ENCODE measurements at regions not wholly inside any gene's neighbourhood (a gene's known extent, or its start where the extent isn't known, plus 50 kb on each side); places are given as distances from the start of the nearest gene placed in this dataset.

GRCh38 chr16:86704516-86704915 is 126.2 kb downstream of the FOXL1 start:
- no peak for DNase-seq
- no peaks in the 10 kb centered on the region for H3K9me3 Mint-ChIP-seq
- no peaks in the 10 kb centered on the region for H3K4me1 Mint-ChIP-seq
- H3K4me3 Mint-ChIP-seq = no peak overlapping the region
- peaks cover 0 to 7% (median 5%) of the 10 kb centered on the region in 3 donors for H3K27me3 Mint-ChIP-seq (ENCODE audit: low read depth in 3 of 3)
- no peaks in the 10 kb centered on the region for H3K36me3 Mint-ChIP-seq
- H3K27ac Mint-ChIP-seq = no peak overlapping the region

GRCh38 chr16:86706726-86707125 is 128.4 kb downstream of the FOXL1 start:
- H3K36me3 Mint-ChIP-seq = no peaks in the 10 kb centered on the region
- H3K4me3 Mint-ChIP-seq = no peak overlapping the region

GRCh38 chr16:86707171-86707570 is 128.8 kb downstream of the FOXL1 start:
- no peak overlapping the region for H3K27ac Mint-ChIP-seq

More at GRCh38 chr16:86706726-86707125, 128.4 kb downstream of the FOXL1 start:
- no peak for DNase-seq
- H3K4me1 Mint-ChIP-seq = no peaks in the 10 kb centered on the region
- H3K27ac Mint-ChIP-seq = no peak overlapping the region
- H3K9me3 Mint-ChIP-seq = no peaks in the 10 kb centered on the region
- peaks cover 0 to 6% (median 3%) of the 10 kb centered on the region in 3 donors for H3K27me3 Mint-ChIP-seq (ENCODE audit: low read depth in 3 of 3)

GRCh38 chr16:86707581-86707980 is 129.2 kb downstream of the FOXL1 start:
- Mint-ChIP-seq H3K27me3 (ENCODE audit: low read depth in 3 of 3) (peaks cover 0 to 6% (median 3%) of the 10 kb centered on the region in 3 donors), H3K4me1 (no peaks in the 10 kb centered on the region), H3K4me3 (no peak overlapping the region), H3K9me3 (no peaks in the 10 kb centered on the region), H3K36me3 (no peaks in the 10 kb centered on the region), H3K27ac (no peak overlapping the region)
- DNase-seq = no peak

More at GRCh38 chr16:86707171-86707570, 128.8 kb downstream of the FOXL1 start:
- no peaks in the 10 kb centered on the region for H3K4me1 Mint-ChIP-seq
- H3K27me3 Mint-ChIP-seq (ENCODE audit: low read depth in 3 of 3) = peaks cover 0 to 6% (median 3%) of the 10 kb centered on the region in 3 donors
- H3K4me3 Mint-ChIP-seq = no peak overlapping the region
- no peak for DNase-seq
- no peaks in the 10 kb centered on the region for H3K36me3 Mint-ChIP-seq
- no peaks in the 10 kb centered on the region for H3K9me3 Mint-ChIP-seq

GRCh38 chr16:86708431-86708830 is 130.1 kb downstream of the FOXL1 start:
- no peak overlapping the region for H3K27ac Mint-ChIP-seq
- H3K4me3 Mint-ChIP-seq = no peak overlapping the region
- peaks cover 0 to 6% (median 3%) of the 10 kb centered on the region in 3 donors for H3K27me3 Mint-ChIP-seq (ENCODE audit: low read depth in 3 of 3)
- H3K36me3 Mint-ChIP-seq = no peaks in the 10 kb centered on the region
- H3K4me1 Mint-ChIP-seq = no peaks in the 10 kb centered on the region
- no peaks in the 10 kb centered on the region for H3K9me3 Mint-ChIP-seq
- DNase-seq = no peak

- Mint-ChIP-seq H3K27me3 (ENCODE audit: low read depth in 3 of 3) (peaks cover 0 to 6% (median 3%) of the 10 kb centered on the region in 3 donors), H3K36me3 (no peaks in the 10 kb centered on the region), H3K4me3 (no peak overlapping the region), H3K4me1 (no peaks in the 10 kb centered on the region), H3K27ac (no peak overlapping the region), H3K9me3 (no peaks in the 10 kb centered on the region)
- DNase-seq = no peak
Observed at GRCh38 chr16:86709103-86709502, 130.8 kb downstream of the FOXL1 start.

GRCh38 chr16:86709902-86710601 is 131.7 kb downstream of the FOXL1 start:
- Mint-ChIP-seq H3K4me1 (no peaks in the 10 kb centered on the region), H3K4me3 (no peak overlapping the region), H3K9me3 (no peaks in the 10 kb centered on the region), H3K36me3 (no peaks in the 10 kb centered on the region), H3K27me3 (ENCODE audit: low read depth in 3 of 3) (peaks cover 3 to 4% (median 3%) of the 10 kb centered on the region in 3 donors), H3K27ac (no peak overlapping the region)
- no peak for DNase-seq

- H3K27ac Mint-ChIP-seq = no peak overlapping the region
- no peaks in the 10 kb centered on the region for H3K4me1 Mint-ChIP-seq
- DNase-seq = no peak
- H3K36me3 Mint-ChIP-seq = no peaks in the 10 kb centered on the region
- no peaks in the 10 kb centered on the region for H3K9me3 Mint-ChIP-seq
- no peak overlapping the region for H3K4me3 Mint-ChIP-seq
- H3K27me3 Mint-ChIP-seq (ENCODE audit: low read depth in 3 of 3) = peaks cover 3% of the 10 kb centered on the region in 3 donors
Observed at GRCh38 chr16:86710602-86710950, 132.2 kb downstream of the FOXL1 start.

GRCh38 chr16:86712158-86713009 is 134.0 kb downstream of the FOXL1 start:
- no peaks in the 10 kb centered on the region for H3K4me1 Mint-ChIP-seq
- H3K9me3 Mint-ChIP-seq = no peaks in the 10 kb centered on the region
- no peak overlapping the region for H3K4me3 Mint-ChIP-seq
- H3K27ac Mint-ChIP-seq = peak overlapping the region in 1 of 6 donors; percentile 2
- no peaks in the 10 kb centered on the region for H3K36me3 Mint-ChIP-seq
- peaks cover 2 to 3% (median 2%) of the 10 kb centered on the region in 3 donors for H3K27me3 Mint-ChIP-seq (ENCODE audit: low read depth in 3 of 3)
- no peak for DNase-seq

GRCh38 chr16:86713021-86713631 is 134.8 kb downstream of the FOXL1 start:
- H3K27ac Mint-ChIP-seq = no peak overlapping the region
- no peaks in the 10 kb centered on the region for H3K36me3 Mint-ChIP-seq
- DNase-seq = no peak
- H3K9me3 Mint-ChIP-seq = no peaks in the 10 kb centered on the region
- peaks cover 2 to 4% (median 4%) of the 10 kb centered on the region in 3 donors for H3K27me3 Mint-ChIP-seq (ENCODE audit: low read depth in 3 of 3)
- no peak overlapping the region for H3K4me3 Mint-ChIP-seq
- no peaks in the 10 kb centered on the region for H3K4me1 Mint-ChIP-seq

GRCh38 chr16:86714166-86714565 is 135.8 kb downstream of the FOXL1 start:
- Mint-ChIP-seq H3K4me3 (no peak overlapping the region), H3K36me3 (no peaks in the 10 kb centered on the region), H3K27ac (no peak overlapping the region), H3K27me3 (ENCODE audit: low read depth in 3 of 3) (peaks cover 2 to 4% (median 2%) of the 10 kb centered on the region in 3 donors), H3K9me3 (no peaks in the 10 kb centered on the region), H3K4me1 (no peaks in the 10 kb centered on the region)
- no peak for DNase-seq

- Mint-ChIP-seq H3K27me3 (ENCODE audit: low read depth in 3 of 3) (peaks cover 0 to 11% (median 5%) of the 10 kb centered on the region in 3 donors), H3K27ac (no peak overlapping the region), H3K9me3 (no peaks in the 10 kb centered on the region), H3K36me3 (no peaks in the 10 kb centered on the region), H3K4me3 (no peak overlapping the region), H3K4me1 (no peaks in the 10 kb centered on the region)
- DNase-seq = no peak
Observed at GRCh38 chr16:86716649-86717048, 138.3 kb downstream of the FOXL1 start.

GRCh38 chr16:86718118-86718517 is 139.8 kb downstream of the FOXL1 start:
- no peak for DNase-seq
- no peaks in the 10 kb centered on the region for H3K4me1 Mint-ChIP-seq
- H3K4me3 Mint-ChIP-seq = no peak overlapping the region
- no peaks in the 10 kb centered on the region for H3K9me3 Mint-ChIP-seq
- H3K36me3 Mint-ChIP-seq = no peaks in the 10 kb centered on the region
- peaks cover 2 to 11% (median 5%) of the 10 kb centered on the region in 3 donors for H3K27me3 Mint-ChIP-seq (ENCODE audit: low read depth in 3 of 3)
- no peak overlapping the region for H3K27ac Mint-ChIP-seq

- Mint-ChIP-seq H3K27ac (no peak overlapping the region), H3K36me3 (no peaks in the 10 kb centered on the region), H3K9me3 (no peaks in the 10 kb centered on the region), H3K4me3 (no peak overlapping the region), H3K4me1 (no peaks in the 10 kb centered on the region), H3K27me3 (ENCODE audit: low read depth in 3 of 3) (peaks cover 3 to 11% (median 5%) of the 10 kb centered on the region in 3 donors)
- DNase-seq = no peak
Observed at GRCh38 chr16:86722970-86723369, 144.6 kb downstream of the FOXL1 start.

Measured in immature natural killer cell (primary cell).